ENCODE measurements at regions not wholly inside any gene's neighbourhood (a gene's known extent, or its start where the extent isn't known, plus 50 kb on each side); places are given as distances from the start of the nearest gene placed in this dataset.

GRCh38 chr2:128493880-128494279 lies 175.2 kb upstream of the HS6ST1 start:
- DNase-seq (ENCODE audit: low read depth in 2 of 2), result no peak

GRCh38 chr2:128494307-128494639 lies 175.6 kb upstream of the HS6ST1 start:
- DNase-seq (ENCODE audit: low read depth in 2 of 2), result no peak

GRCh38 chr2:128494640-128495321 lies 176.1 kb upstream of the HS6ST1 start:
- no peak for DNase-seq (ENCODE audit: low read depth in 2 of 2)

GRCh38 chr2:128495996-128496547 lies 177.4 kb upstream of the HS6ST1 start:
- no peak for DNase-seq (ENCODE audit: low read depth in 2 of 2)

GRCh38 chr2:128496700-128497099 lies 178.0 kb upstream of the HS6ST1 start:
- no peak for DNase-seq (ENCODE audit: low read depth in 2 of 2)

- no peak for DNase-seq (ENCODE audit: low read depth in 2 of 2)
Observed at GRCh38 chr2:128497461-128497860, 178.8 kb upstream of the HS6ST1 start.

GRCh38 chr2:128498086-128498485 lies 179.4 kb upstream of the HS6ST1 start:
- no peak for DNase-seq (ENCODE audit: low read depth in 2 of 2)

GRCh38 chr2:128498589-128498988 lies 179.9 kb upstream of the HS6ST1 start:
- DNase-seq (ENCODE audit: low read depth in 2 of 2), result no peak

GRCh38 chr2:128499367-128500137 lies 180.9 kb upstream of the HS6ST1 start:
- no peak for DNase-seq (ENCODE audit: low read depth in 2 of 2)

- no peak for DNase-seq (ENCODE audit: low read depth in 2 of 2)
Observed at GRCh38 chr2:128500138-128500800, 181.6 kb upstream of the HS6ST1 start.

- no peak for DNase-seq (ENCODE audit: low read depth in 2 of 2)
Observed at GRCh38 chr2:128501006-128501690, 182.5 kb upstream of the HS6ST1 start.

GRCh38 chr2:128501700-128502099 lies 183.0 kb upstream of the HS6ST1 start:
- DNase-seq (ENCODE audit: low read depth in 2 of 2), result no peak

GRCh38 chr2:128502200-128502599 lies 183.5 kb upstream of the HS6ST1 start:
- no peak for DNase-seq (ENCODE audit: low read depth in 2 of 2)

- DNase-seq (ENCODE audit: low read depth in 2 of 2), result no peak
Observed at GRCh38 chr2:128502638-128503246, 184.1 kb upstream of the HS6ST1 start.

- DNase-seq (ENCODE audit: low read depth in 2 of 2), result no peak
Observed at GRCh38 chr2:128503399-128504245, 185.0 kb upstream of the HS6ST1 start.

- no peak for DNase-seq (ENCODE audit: low read depth in 2 of 2)
Observed at GRCh38 chr2:128504246-128505149, 185.8 kb upstream of the HS6ST1 start.

GRCh38 chr2:128505150-128505490 lies 186.5 kb upstream of the HS6ST1 start:
- no peak for DNase-seq (ENCODE audit: low read depth in 2 of 2)

- DNase-seq (ENCODE audit: low read depth in 2 of 2), result no peak
Observed at GRCh38 chr2:128505575-128506526, 187.2 kb upstream of the HS6ST1 start.

GRCh38 chr2:128506534-128506933 lies 187.9 kb upstream of the HS6ST1 start:
- DNase-seq (ENCODE audit: low read depth in 2 of 2), result no peak
